ENCODE measurements at regions not wholly inside any gene's neighbourhood (a gene's known extent, or its start where the extent isn't known, plus 50 kb on each side); places are given as distances from the start of the nearest gene placed in this dataset.

- TF ChIP-seq CTCF (IDR thresholded peaks at IDR 0.05; ENCODE audit: low read depth, low read length) (no peak), MYC (IDR thresholded peaks at IDR 0.05; ENCODE audit: low read depth, low read length) (no peak), POLR2A (IDR thresholded peaks at IDR 0.05; ENCODE audit: extremely low read depth, insufficient read length) (no peak)
Measured at GRCh38 chr6:90424580-90424979, 127.9 kb upstream of the BACH2 start.
